GM12891 (cell line): ENCODE measurements at regions not wholly inside any gene's neighbourhood (a gene's known extent, or its start where the extent isn't known, plus 50 kb on each side); places are given as distances from the start of the nearest gene placed in this dataset.

Experiments
- POLR2A ChIP-seq: IDR thresholded peaks from 2 replicates; pipeline ENCODE4 v1.6.1; 2011; ENCODE audit warnings: low read depth, low read length, control low read depth
- TAF1 ChIP-seq: IDR thresholded peaks from 2 replicates; pipeline ENCODE4 v1.6.1; 2011; ENCODE audit warnings: low read depth, low read length, control low read depth

- TF ChIP-seq POLR2A: no peak
- no peak for TF ChIP-seq TAF1
Measured at GRCh38 chr1:119209596-119210295, 69.3 kb upstream of the WARS2 start.
